ENCODE measurements at regions not wholly inside any gene's neighbourhood (a gene's known extent, or its start where the extent isn't known, plus 50 kb on each side); places are given as distances from the start of the nearest gene placed in this dataset.

DNA sequence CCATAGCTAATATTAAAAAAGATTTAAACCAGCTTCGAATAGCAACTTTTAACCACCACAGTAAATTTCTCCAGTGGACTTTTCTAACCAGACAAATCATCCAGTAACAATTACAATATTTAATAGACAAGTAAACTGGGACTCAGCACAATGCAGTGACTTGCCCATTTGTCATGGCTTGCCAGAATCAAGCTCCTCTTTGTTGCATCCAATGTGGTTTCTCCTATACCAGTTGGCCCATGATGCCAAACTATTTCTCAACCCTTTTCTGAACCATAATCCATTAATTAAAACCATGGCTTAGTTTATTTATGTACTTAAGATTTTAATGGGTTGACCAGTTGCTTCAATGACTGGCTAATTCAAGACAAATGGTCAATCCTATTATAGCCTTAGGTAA is 64.4 kb downstream of the DIO2 start:
- no peak overlapping the region for H3K4me3 ChIP-seq (ENCODE audit: insufficient read length, low read depth)
- no peaks in the 10 kb centered on the region for H3K27me3 ChIP-seq (ENCODE audit: insufficient read depth, insufficient read length)
- H3K9me3 ChIP-seq (ENCODE audit: insufficient read depth, low read length): no peaks in the 10 kb centered on the region
- no peaks in the 10 kb centered on the region for H3K36me3 ChIP-seq (ENCODE audit: insufficient read depth, insufficient read length, low read length)
- no peak for DNase-seq (ENCODE audit: low read depth, low spot score)
- no peaks in the 10 kb centered on the region for H3K4me1 ChIP-seq (ENCODE audit: insufficient read depth, insufficient read length)
- no peak overlapping the region for H3K9ac ChIP-seq (ENCODE audit: insufficient read length, low read depth)
- TF ChIP-seq YY1 (IDR thresholded peaks at IDR 0.05; ENCODE audit: insufficient read depth, insufficient read length) (no peak), ZNF274 (IDR thresholded peaks at IDR 0.05; ENCODE audit: low read depth, low read length) (no peak), SUZ12 (IDR thresholded peaks at IDR 0.05; ENCODE audit: extremely low read depth, insufficient read depth, insufficient read length) (no peak)

- no peaks in the 10 kb centered on the region for H3K36me3 ChIP-seq (ENCODE audit: insufficient read depth, insufficient read length, low read length)
- H3K9me3 ChIP-seq (ENCODE audit: insufficient read depth, low read length): peaks cover 16% of the 10 kb centered on the region; the same call in 1 of the 2 replicates
- no peak for DNase-seq (ENCODE audit: low read depth, low spot score)
- no peaks in the 10 kb centered on the region for H3K27me3 ChIP-seq (ENCODE audit: insufficient read depth, insufficient read length)
- no peak overlapping the region for H3K9ac ChIP-seq (ENCODE audit: insufficient read length, low read depth)
- H3K4me3 ChIP-seq (ENCODE audit: insufficient read length, low read depth): no peak overlapping the region
- TF ChIP-seq YY1 (IDR thresholded peaks at IDR 0.05; ENCODE audit: insufficient read depth, insufficient read length) (no peak), ZNF274 (IDR thresholded peaks at IDR 0.05; ENCODE audit: low read depth, low read length) (no peak), SUZ12 (IDR thresholded peaks at IDR 0.05; ENCODE audit: extremely low read depth, insufficient read depth, insufficient read length) (no peak)
- no peaks in the 10 kb centered on the region for H3K4me1 ChIP-seq (ENCODE audit: insufficient read depth, insufficient read length)
Observed at GRCh38 chr14:80136358-80136757, 74.9 kb downstream of the DIO2 start.

DNA sequence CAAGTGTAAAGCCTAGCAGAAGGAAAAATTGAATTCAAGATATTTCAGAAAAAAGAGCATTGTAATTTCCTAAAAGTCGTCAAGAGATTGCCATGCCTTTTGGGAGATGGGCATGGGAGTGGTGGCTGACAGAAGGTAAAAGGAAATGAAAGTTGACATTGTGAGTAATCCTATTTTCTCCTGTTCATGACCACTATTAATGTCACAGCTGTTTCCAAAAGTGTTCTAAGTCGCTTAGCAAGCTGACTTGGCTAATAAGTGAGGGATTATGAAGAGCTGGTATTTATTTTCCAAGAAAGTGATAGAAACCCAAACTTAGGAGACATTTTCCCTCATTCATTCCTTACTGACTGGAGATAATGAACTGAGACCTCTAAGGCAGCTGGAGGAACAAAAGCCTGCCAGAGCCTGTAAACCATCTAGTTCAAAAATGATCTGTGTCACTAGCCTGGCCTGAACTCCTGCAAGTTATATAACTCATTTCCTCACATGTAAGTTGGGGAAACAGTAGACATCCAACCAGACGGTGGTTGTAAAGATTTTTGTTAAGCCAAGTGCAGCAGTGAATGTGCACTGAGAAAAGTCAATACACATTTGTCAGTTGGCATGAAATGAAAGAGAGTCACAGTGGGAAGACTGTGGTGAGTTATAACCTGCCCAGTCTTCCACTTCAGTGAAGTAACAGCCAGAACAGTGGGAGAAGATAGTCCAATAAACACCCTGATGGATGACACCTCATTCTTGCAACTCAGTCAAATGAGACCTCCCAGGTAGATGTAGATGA is 75.8 kb downstream of the DIO2 start:
- Histone ChIP-seq H3K9me3 (ENCODE audit: insufficient read depth, low read length) (peaks cover 16% of the 10 kb centered on the region; the same call in 1 of the 2 replicates), H3K4me3 (ENCODE audit: insufficient read length, low read depth) (no peak overlapping the region), H3K9ac (ENCODE audit: insufficient read length, low read depth) (no peak overlapping the region), H3K27me3 (ENCODE audit: insufficient read depth, insufficient read length) (no peaks in the 10 kb centered on the region), H3K4me1 (ENCODE audit: insufficient read depth, insufficient read length) (no peaks in the 10 kb centered on the region), H3K36me3 (ENCODE audit: insufficient read depth, insufficient read length, low read length) (no peaks in the 10 kb centered on the region)
- no peak for TF ChIP-seq YY1 (IDR thresholded peaks at IDR 0.05; ENCODE audit: insufficient read depth, insufficient read length)
- no peak for TF ChIP-seq SUZ12 (IDR thresholded peaks at IDR 0.05; ENCODE audit: extremely low read depth, insufficient read depth, insufficient read length)
- TF ChIP-seq ZNF274 (IDR thresholded peaks at IDR 0.05; ENCODE audit: low read depth, low read length): no peak
- no peak for DNase-seq (ENCODE audit: low read depth, low spot score)

DNA sequence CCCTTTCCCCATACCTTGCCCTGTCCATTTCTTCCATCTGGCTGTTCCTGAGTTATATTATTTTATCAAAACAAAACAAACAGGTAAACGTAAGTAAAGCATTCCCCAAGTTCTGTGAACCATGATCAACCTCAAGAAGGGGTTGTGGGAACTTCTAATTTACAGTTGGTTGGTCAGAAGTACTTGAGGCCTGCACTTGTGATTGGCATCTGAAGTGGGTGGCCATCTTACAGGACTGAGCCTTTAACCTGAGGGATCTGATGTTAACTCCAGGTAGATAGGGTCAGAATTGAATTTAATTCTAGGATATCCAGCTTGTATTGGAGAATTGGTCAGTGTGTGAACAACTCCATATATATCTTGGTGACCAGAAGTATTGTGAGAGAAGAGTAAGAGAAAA is 77.0 kb downstream of the DIO2 start:
- no peaks in the 10 kb centered on the region for H3K27me3 ChIP-seq (ENCODE audit: insufficient read depth, insufficient read length)
- no peak for DNase-seq (ENCODE audit: low read depth, low spot score)
- peaks cover 16% of the 10 kb centered on the region; the same call in 1 of the 2 replicates for H3K9me3 ChIP-seq (ENCODE audit: insufficient read depth, low read length)
- TF ChIP-seq ZNF274 (IDR thresholded peaks at IDR 0.05; ENCODE audit: low read depth, low read length): no peak
- TF ChIP-seq SUZ12 (IDR thresholded peaks at IDR 0.05; ENCODE audit: extremely low read depth, insufficient read depth, insufficient read length): no peak
- no peak for TF ChIP-seq YY1 (IDR thresholded peaks at IDR 0.05; ENCODE audit: insufficient read depth, insufficient read length)
- no peaks in the 10 kb centered on the region for H3K4me1 ChIP-seq (ENCODE audit: insufficient read depth, insufficient read length)
- H3K4me3 ChIP-seq (ENCODE audit: insufficient read length, low read depth): no peak overlapping the region
- no peak overlapping the region for H3K9ac ChIP-seq (ENCODE audit: insufficient read length, low read depth)
- no peaks in the 10 kb centered on the region for H3K36me3 ChIP-seq (ENCODE audit: insufficient read depth, insufficient read length, low read length)

GRCh38 chr14:80133457-80133856 is 77.8 kb downstream of the DIO2 start:
- Histone ChIP-seq H3K36me3 (ENCODE audit: insufficient read depth, insufficient read length, low read length) (no peaks in the 10 kb centered on the region), H3K9me3 (ENCODE audit: insufficient read depth, low read length) (peaks cover 16% of the 10 kb centered on the region; the same call in 1 of the 2 replicates), H3K9ac (ENCODE audit: insufficient read length, low read depth) (no peak overlapping the region), H3K4me3 (ENCODE audit: insufficient read length, low read depth) (no peak overlapping the region), H3K27me3 (ENCODE audit: insufficient read depth, insufficient read length) (no peaks in the 10 kb centered on the region), H3K4me1 (ENCODE audit: insufficient read depth, insufficient read length) (no peaks in the 10 kb centered on the region)
- no peak for DNase-seq (ENCODE audit: low read depth, low spot score)
- TF ChIP-seq ZNF274 (IDR thresholded peaks at IDR 0.05; ENCODE audit: low read depth, low read length) (no peak), YY1 (IDR thresholded peaks at IDR 0.05; ENCODE audit: insufficient read depth, insufficient read length) (no peak)

DNA sequence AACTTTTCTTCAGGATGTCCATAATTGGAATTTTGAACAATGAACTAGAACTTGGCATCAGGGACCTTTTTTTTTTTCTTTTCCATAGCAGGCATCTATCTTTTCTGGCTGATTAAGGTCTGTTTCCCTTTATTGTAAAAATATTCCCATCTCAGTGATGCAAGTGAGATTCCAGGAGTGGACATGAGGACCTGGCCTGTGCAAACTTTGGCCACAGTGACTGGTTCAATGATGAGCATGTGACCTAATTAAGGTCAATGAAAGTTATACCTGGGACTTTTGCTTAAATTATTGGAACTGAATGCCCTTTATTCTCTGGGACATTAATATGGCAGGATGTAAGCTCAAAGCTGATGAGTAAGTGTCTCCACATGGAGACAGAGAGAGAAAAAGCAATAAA is 83.8 kb downstream of the DIO2 start:
- H3K27me3 ChIP-seq (ENCODE audit: insufficient read depth, insufficient read length): no peaks in the 10 kb centered on the region
- no peak for DNase-seq (ENCODE audit: low read depth, low spot score)
- no peak for TF ChIP-seq ZNF274 (IDR thresholded peaks at IDR 0.05; ENCODE audit: low read depth, low read length)
- TF ChIP-seq SUZ12 (IDR thresholded peaks at IDR 0.05; ENCODE audit: extremely low read depth, insufficient read depth, insufficient read length): no peak
- TF ChIP-seq YY1 (IDR thresholded peaks at IDR 0.05; ENCODE audit: insufficient read depth, insufficient read length): no peak
- no peaks in the 10 kb centered on the region for H3K4me1 ChIP-seq (ENCODE audit: insufficient read depth, insufficient read length)
- no peaks in the 10 kb centered on the region for H3K36me3 ChIP-seq (ENCODE audit: insufficient read depth, insufficient read length, low read length)
- H3K9me3 ChIP-seq (ENCODE audit: insufficient read depth, low read length): peaks cover 4% of the 10 kb centered on the region; the same call in 1 of the 2 replicates
- H3K4me3 ChIP-seq (ENCODE audit: insufficient read length, low read depth): no peak overlapping the region
- H3K9ac ChIP-seq (ENCODE audit: insufficient read length, low read depth): no peak overlapping the region

DNA sequence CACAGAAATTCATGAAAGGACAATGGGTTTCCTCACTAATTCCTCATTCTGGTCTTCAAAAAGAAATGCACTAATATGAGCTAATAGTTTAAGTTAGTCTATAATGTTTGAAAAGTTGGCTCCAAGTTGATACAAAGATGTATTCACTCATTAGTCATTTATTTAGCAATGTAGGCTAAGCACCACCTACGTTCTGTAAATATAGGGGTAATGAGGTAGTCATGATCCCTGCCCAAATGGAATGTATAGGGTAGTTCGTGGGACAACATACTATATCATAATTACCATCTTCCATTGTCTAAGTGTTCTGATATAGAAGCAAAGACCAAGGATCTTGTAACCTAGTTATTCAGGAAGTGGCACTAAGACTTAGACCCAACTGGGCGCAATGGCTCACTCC is 86.5 kb downstream of the DIO2 start:
- no peak for TF ChIP-seq YY1 (IDR thresholded peaks at IDR 0.05; ENCODE audit: insufficient read depth, insufficient read length)
- TF ChIP-seq SUZ12 (IDR thresholded peaks at IDR 0.05; ENCODE audit: extremely low read depth, insufficient read depth, insufficient read length): no peak
- TF ChIP-seq ZNF274 (IDR thresholded peaks at IDR 0.05; ENCODE audit: low read depth, low read length): no peak
- no peak overlapping the region for H3K9ac ChIP-seq (ENCODE audit: insufficient read length, low read depth)

More for the DNA sequence above, 86.5 kb downstream of the DIO2 start:
- Histone ChIP-seq H3K4me1 (ENCODE audit: insufficient read depth, insufficient read length) (no peaks in the 10 kb centered on the region), H3K9me3 (ENCODE audit: insufficient read depth, low read length) (peaks cover 4% of the 10 kb centered on the region; the same call in 1 of the 2 replicates), H3K36me3 (ENCODE audit: insufficient read depth, insufficient read length, low read length) (no peaks in the 10 kb centered on the region), H3K27me3 (ENCODE audit: insufficient read depth, insufficient read length) (no peaks in the 10 kb centered on the region), H3K4me3 (ENCODE audit: insufficient read length, low read depth) (no peak overlapping the region)
- DNase-seq (ENCODE audit: low read depth, low spot score): no peak
